ENCODE measurements at regions not wholly inside any gene's neighbourhood (a gene's known extent, or its start where the extent isn't known, plus 50 kb on each side); places are given as distances from the start of the nearest gene placed in this dataset.

- no peak for TF ChIP-seq TAF1 (IDR thresholded peaks at IDR 0.05; ENCODE audit: low read depth, low read length)
- no peak for TF ChIP-seq SPI1 (IDR thresholded peaks at IDR 0.05; ENCODE audit: low read depth, low read length)
- TF ChIP-seq POLR2AphosphoS5 (IDR thresholded peaks at IDR 0.05; ENCODE audit: low read depth, low read length) = no peak
- TF ChIP-seq PAX5 (IDR thresholded peaks at IDR 0.05; ENCODE audit: insufficient read depth, low read length, severe bottlenecking) = no peak
Observed at GRCh38 chrX:122584981-122585380, 599.1 kb upstream of the GRIA3 start.
